GM13976 (cell line): ENCODE measurements at regions not wholly inside any gene's neighbourhood (a gene's known extent, or its start where the extent isn't known, plus 50 kb on each side); places are given as distances from the start of the nearest gene placed in this dataset.
A peak's percentile ranks its signal among the peaks of the same experiment; 100 is the strongest.

Experiments used
- DNase-seq: peaks from one replicate; pipeline ENCODE4 v3.0.0; 2012; ENCODE audit warnings: low spot score
- in situ Hi-C: fragments of 300-500 bp; cut with MboI; formaldehyde crosslinking; loops from one replicate; pipeline ENCODE4 v1.12.0; 2022; ENCODE audit warnings: low sequenced_read_pairs, mixed read lengths, inconsistent platforms; ENCODE audit not compliant: unreplicated experiment
- TF ChIP-seq, protein P1 (sequence below): IDR thresholded peaks from 2 replicates; pipeline ENCODE4 v1.5.1; 2012; ENCODE audit warnings: borderline replicate concordance, mild to moderate bottlenecking; ENCODE audit not compliant: insufficient read depth; ENCODE audit errors: extremely low read depth, missing control alignments, control extremely low read depth

DNA sequence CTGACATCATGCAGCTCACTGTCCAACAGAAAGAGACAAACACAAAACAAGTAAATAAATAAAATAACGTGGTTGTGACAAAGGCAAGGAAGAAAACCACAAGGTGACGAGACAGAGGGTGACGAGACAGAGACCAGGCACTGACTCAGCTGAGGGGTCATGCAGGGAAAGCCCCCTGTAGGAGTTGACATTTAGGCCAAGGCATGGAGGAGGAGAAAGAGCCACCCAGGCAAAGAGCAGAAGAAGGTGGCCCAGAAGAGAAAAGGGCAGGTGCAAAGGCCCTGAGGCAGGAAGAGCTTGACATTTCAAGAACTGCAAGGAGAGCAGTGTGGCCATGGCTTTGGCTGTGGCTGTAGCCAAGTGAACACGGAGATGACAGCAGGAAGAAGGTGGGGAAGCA lies 65.1 kb upstream of the ID3 start:
- TF ChIP-seq, protein P1, sequence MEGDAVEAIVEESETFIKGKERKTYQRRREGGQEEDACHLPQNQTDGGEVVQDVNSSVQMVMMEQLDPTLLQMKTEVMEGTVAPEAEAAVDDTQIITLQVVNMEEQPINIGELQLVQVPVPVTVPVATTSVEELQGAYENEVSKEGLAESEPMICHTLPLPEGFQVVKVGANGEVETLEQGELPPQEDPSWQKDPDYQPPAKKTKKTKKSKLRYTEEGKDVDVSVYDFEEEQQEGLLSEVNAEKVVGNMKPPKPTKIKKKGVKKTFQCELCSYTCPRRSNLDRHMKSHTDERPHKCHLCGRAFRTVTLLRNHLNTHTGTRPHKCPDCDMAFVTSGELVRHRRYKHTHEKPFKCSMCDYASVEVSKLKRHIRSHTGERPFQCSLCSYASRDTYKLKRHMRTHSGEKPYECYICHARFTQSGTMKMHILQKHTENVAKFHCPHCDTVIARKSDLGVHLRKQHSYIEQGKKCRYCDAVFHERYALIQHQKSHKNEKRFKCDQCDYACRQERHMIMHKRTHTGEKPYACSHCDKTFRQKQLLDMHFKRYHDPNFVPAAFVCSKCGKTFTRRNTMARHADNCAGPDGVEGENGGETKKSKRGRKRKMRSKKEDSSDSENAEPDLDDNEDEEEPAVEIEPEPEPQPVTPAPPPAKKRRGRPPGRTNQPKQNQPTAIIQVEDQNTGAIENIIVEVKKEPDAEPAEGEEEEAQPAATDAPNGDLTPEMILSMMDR, result no peak
- peak; percentile 51 for DNase-seq
- in situ Hi-C loops, result no loop called here

GRCh38 chr1:23622284-23622683 lies 63.0 kb upstream of the ID3 start:
- in situ Hi-C loops, result no loop called here
- TF ChIP-seq, protein P1, result no peak

DNA sequence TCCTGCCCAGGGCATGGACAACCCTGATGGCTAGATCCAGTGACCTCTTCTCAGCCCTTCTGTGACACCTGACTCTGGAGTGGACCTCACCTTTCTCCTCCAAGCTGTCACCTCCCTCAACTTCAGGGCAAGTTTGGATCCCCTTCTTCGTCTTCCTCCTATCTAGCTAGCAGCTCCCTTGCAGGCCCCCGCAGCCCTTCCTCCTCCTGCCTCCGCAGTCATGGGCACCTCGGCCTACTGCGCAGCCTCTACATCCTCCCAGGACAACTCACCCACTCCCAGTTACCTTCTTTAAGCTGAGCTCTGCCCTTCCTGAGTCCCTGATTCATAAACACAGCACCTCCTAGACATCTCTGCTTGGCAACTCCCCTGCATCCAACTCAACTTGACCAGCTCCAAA lies 61.3 kb upstream of the ID3 start:
- TF ChIP-seq, protein P1, result no peak
- in situ Hi-C loops, result no loop called here
- no peak for DNase-seq

More at GRCh38 chr1:23622284-23622683, 63.0 kb upstream of the ID3 start:
- DNase-seq, result no peak

GRCh38 chr1:23619299-23620188 lies 60.2 kb upstream of the ID3 start:
- TF ChIP-seq, protein P1, result no peak
- in situ Hi-C loops, result no loop called here

GRCh38 chr1:23618586-23619083 lies 59.3 kb upstream of the ID3 start:
- TF ChIP-seq, protein P1, result no peak
- no peak for DNase-seq
- in situ Hi-C loops, result no loop called here

More at GRCh38 chr1:23619299-23620188, 60.2 kb upstream of the ID3 start:
- DNase-seq, result peak; percentile 89

DNA sequence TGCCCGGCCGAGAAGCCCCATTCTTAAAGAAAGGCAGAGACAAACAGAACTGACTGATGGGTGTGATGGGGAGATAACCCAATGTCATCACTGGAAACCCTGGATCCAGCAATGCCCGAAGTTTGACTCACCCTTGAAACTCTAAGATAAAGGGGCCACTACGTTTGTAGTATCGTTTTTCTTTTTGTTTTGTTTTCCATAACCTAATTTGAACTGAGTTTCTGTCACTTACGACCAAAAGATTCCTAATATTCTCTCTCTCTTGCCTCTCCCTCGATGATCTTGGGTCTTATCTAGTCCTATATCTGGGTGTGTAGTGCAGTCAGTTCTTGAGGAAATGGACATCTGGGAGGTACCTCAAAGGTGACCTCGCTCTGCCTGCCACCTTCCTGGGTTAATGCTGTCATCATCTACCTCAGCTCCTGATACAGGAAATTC lies 57.8 kb upstream of the ID3 start:
- in situ Hi-C loops, result no loop called here
- TF ChIP-seq, protein P1, result no peak
- DNase-seq, result no peak
